ENCODE measurements at regions not wholly inside any gene's neighbourhood (a gene's known extent, or its start where the extent isn't known, plus 50 kb on each side); places are given as distances from the start of the nearest gene placed in this dataset.

DNA sequence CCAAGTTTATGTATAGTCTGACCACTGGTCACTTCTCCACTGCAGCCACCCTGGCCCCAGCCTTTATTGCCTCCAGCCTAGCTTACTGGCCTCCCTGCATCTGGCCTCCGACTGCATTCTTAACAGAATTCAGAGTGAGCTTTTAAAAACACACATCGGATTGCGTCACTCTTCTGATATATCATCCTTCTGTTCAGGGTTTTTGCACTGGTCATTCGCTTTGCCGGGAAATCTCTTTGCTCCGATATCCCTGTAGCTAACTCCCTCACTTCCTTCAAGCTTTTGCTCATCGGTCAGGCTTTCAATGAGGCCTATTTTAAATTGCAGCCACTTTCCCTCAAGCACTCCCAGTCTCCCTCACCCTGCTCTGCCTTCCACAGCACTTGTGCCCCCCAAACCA lies 101.6 kb upstream of the DLX2 start:
- DNase-seq: no peak
- intact Hi-C loops (cut with DNase I, micrococcal nuclease): no loop called here

GRCh38 chr2:172204762-172205161 lies 102.1 kb upstream of the DLX2 start:
- Histone ChIP-seq H3K4me3 (no peak overlapping the region), H3K36me3 (ENCODE audit: low read depth) (no peaks in the 10 kb centered on the region), H3K4me1 (ENCODE audit: low read depth) (peaks cover 4% of the 10 kb centered on the region), H3K9me3 (peaks cover 4% of the 10 kb centered on the region)
- intact Hi-C loops (cut with DNase I, micrococcal nuclease): no loop called here
- no peak for TF ChIP-seq CTCF (IDR thresholded peaks at IDR 0.05)
- ATAC-seq: no peak
- no peak for DNase-seq

More for the DNA sequence above, 101.6 kb upstream of the DLX2 start:
- H3K4me3 ChIP-seq: no peak overlapping the region
- H3K4me1 ChIP-seq (ENCODE audit: low read depth): peaks cover 4% of the 10 kb centered on the region
- no peak for TF ChIP-seq CTCF (IDR thresholded peaks at IDR 0.05)
- H3K9me3 ChIP-seq: peaks cover 4% of the 10 kb centered on the region
- no peak for ATAC-seq
- H3K36me3 ChIP-seq (ENCODE audit: low read depth): no peaks in the 10 kb centered on the region

- intact Hi-C loops (cut with DNase I, micrococcal nuclease): no loop called here
- no peak for TF ChIP-seq CTCF (IDR thresholded peaks at IDR 0.05)
- no peak overlapping the region for H3K4me3 ChIP-seq
- no peaks in the 10 kb centered on the region for H3K9me3 ChIP-seq
- no peak for DNase-seq
- no peaks in the 10 kb centered on the region for H3K36me3 ChIP-seq (ENCODE audit: low read depth)
- no peak for ATAC-seq
- H3K4me1 ChIP-seq (ENCODE audit: low read depth): peaks cover 4% of the 10 kb centered on the region
Measured at GRCh38 chr2:172205292-172205691, 102.6 kb upstream of the DLX2 start.

DNA sequence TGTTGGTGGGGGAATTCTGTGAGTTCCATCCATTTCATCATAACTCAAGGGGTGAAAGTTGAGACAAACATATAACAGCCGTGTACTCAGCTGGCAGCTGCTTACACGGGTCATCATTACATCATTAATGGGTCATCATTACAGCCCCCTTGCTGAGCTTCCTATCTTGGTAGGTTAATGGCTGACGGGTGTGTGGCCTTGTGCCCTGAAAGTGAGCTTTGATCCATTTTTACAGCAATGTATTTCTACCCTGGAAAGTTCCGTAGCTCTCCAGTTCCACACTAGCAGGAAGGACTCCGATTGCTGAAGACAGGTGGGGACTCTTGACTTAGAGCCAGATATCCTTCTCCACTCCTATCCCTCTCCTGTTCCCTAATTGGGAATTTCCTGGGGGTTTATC lies 105.2 kb upstream of the DLX2 start:
- peak; percentile 73 for ATAC-seq

GRCh38 chr2:172208791-172209325 lies 106.2 kb upstream of the DLX2 start:
- no peaks in the 10 kb centered on the region for H3K36me3 ChIP-seq (ENCODE audit: low read depth)
- DNase-seq: no peak
- no peak overlapping the region for H3K4me3 ChIP-seq
- H3K9me3 ChIP-seq: no peaks in the 10 kb centered on the region
- peaks cover 4% of the 10 kb centered on the region for H3K4me1 ChIP-seq (ENCODE audit: low read depth)
- ATAC-seq: no peak
- intact Hi-C loops (cut with DNase I, micrococcal nuclease): no loop called here
- TF ChIP-seq CTCF (IDR thresholded peaks at IDR 0.05): no peak

More for the DNA sequence above, 105.2 kb upstream of the DLX2 start:
- peaks cover 4% of the 10 kb centered on the region for H3K4me1 ChIP-seq (ENCODE audit: low read depth)
- TF ChIP-seq CTCF (IDR thresholded peaks at IDR 0.05): no peak
- no peaks in the 10 kb centered on the region for H3K9me3 ChIP-seq
- H3K36me3 ChIP-seq (ENCODE audit: low read depth): no peaks in the 10 kb centered on the region
- intact Hi-C loops (cut with DNase I, micrococcal nuclease): no loop called here
- no peak for DNase-seq
- no peak overlapping the region for H3K4me3 ChIP-seq

- ATAC-seq (peak; percentile 84), DNase-seq (no peak)
- no peak for TF ChIP-seq CTCF (IDR thresholded peaks at IDR 0.05)
- Histone ChIP-seq H3K4me3 (no peak overlapping the region), H3K36me3 (ENCODE audit: low read depth) (no peaks in the 10 kb centered on the region), H3K9me3 (no peaks in the 10 kb centered on the region), H3K4me1 (ENCODE audit: low read depth) (peaks cover 4% of the 10 kb centered on the region)
- intact Hi-C loops (cut with DNase I, micrococcal nuclease): no loop called here
Measured at GRCh38 chr2:172210599-172210998, 107.9 kb upstream of the DLX2 start.

Data from mucosa of descending colon (tissue), 3 donors.